Mucosa of descending colon (tissue), 3 donors: ENCODE measurements at regions not wholly inside any gene's neighbourhood (a gene's known extent, or its start where the extent isn't known, plus 50 kb on each side); places are given as distances from the start of the nearest gene placed in this dataset.

Experiments
- ATAC-seq: fragments of 200-7000 bp; cut with Tn5 transposase; one replicate; pipeline ENCODE4 v1.9.1; 2020; ENCODE audit warnings: mild to moderate bottlenecking, moderate library complexity
- DNase-seq, 3 donors: peaks; one replicate each; pipeline ENCODE4 v3.0.0-alpha.2; 2020
- H3K36me3 ChIP-seq: fragments of 200-600 bp; one replicate; pipeline ENCODE4 v1.8.0; 2021; ENCODE audit warnings: low read depth, mild to moderate bottlenecking
- H3K4me1 ChIP-seq: fragments of 200-600 bp; one replicate; pipeline ENCODE4 v1.8.0; 2021; ENCODE audit warnings: low read depth, mild to moderate bottlenecking
- H3K4me3 ChIP-seq: fragments of 200-600 bp; one replicate; pipeline ENCODE4 v1.8.0; 2021; ENCODE audit warnings: mild to moderate bottlenecking
- H3K9me3 ChIP-seq: fragments of 200-600 bp; one replicate; pipeline ENCODE4 v1.8.0; 2021; ENCODE audit warnings: mild to moderate bottlenecking
- intact Hi-C, 2 donors: fragments of 100-400 bp; cut with DNase I in 1 of 2; cut with micrococcal nuclease in 1 of 2; formaldehyde crosslinking; loops; one replicate each; pipeline versions ENCODE4 v1.11.0 to v1.11.1; 2022; cut with DNase I, micrococcal nuclease
- TF ChIP-seq, protein P1 (sequence below): fragments of 200-600 bp; IDR thresholded peaks from one replicate; pipeline ENCODE4 v1.8.0; 2022; ENCODE audit warnings: antibody characterized with exemption, mild to moderate bottlenecking
- donor health status: DM: no; HTN: no; CAD: no; lungs with moderate emphysema.
- donor health status: DM: no; HTN: no; CAD: no.
- donor health status: DM: no; HTN: yes; CAD: no.

DNA sequence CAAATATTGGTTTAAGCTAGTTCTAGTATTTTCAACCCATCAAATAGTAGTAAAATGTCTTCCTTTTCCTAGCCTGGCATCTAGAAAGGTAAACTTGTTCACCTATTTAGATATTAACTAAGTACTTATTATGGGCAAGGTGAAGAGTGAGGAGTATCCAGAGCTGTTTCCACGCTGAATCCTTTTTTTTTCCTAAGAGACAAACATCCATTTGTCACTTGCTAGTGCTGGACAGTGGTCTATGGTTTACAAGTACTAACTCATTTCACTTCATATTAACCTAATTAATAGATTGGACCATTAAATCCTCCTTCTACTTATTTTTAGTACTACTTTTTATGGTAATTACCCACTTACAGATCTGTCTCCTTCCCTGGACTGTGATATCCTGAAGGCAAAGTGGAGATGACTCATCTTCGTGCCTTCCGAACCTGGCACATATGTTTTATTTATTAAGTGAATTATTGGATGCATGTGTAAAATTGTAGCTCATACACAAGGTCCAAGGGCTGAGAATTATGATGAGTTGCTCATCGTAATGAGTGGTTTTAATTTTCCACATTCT, 159.6 kb upstream of the IGFBP3 start:
- Histone ChIP-seq H3K4me3 (no peak overlapping the region), H3K36me3 (no peaks in the 10 kb centered on the region), H3K9me3 (no peaks in the 10 kb centered on the region), H3K4me1 (no peaks in the 10 kb centered on the region)
- no peak for ATAC-seq
- intact Hi-C loops, result no loop called here
- DNase-seq, result no peak
- TF ChIP-seq, protein P1, sequence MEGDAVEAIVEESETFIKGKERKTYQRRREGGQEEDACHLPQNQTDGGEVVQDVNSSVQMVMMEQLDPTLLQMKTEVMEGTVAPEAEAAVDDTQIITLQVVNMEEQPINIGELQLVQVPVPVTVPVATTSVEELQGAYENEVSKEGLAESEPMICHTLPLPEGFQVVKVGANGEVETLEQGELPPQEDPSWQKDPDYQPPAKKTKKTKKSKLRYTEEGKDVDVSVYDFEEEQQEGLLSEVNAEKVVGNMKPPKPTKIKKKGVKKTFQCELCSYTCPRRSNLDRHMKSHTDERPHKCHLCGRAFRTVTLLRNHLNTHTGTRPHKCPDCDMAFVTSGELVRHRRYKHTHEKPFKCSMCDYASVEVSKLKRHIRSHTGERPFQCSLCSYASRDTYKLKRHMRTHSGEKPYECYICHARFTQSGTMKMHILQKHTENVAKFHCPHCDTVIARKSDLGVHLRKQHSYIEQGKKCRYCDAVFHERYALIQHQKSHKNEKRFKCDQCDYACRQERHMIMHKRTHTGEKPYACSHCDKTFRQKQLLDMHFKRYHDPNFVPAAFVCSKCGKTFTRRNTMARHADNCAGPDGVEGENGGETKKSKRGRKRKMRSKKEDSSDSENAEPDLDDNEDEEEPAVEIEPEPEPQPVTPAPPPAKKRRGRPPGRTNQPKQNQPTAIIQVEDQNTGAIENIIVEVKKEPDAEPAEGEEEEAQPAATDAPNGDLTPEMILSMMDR, result no peak

DNA sequence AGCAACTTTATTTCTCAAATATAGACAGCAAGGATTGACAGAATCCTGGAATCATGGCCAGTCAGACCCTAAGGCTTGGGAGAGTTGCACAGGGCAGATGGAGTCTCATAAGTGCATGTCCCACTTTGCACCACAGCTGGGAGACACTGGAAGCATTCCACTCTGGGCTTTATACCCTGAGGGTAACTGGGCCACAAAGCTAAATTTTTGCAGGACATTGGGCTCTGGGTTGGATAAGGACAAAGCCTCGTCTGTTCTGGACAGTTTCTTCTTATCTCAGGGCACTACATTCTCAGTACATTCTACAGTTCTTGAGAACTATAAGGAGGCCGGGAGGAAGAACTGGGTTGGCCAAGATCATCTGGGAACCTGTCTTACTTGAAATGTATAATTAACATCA, 158.3 kb upstream of the IGFBP3 start:
- Histone ChIP-seq H3K4me1 (no peaks in the 10 kb centered on the region), H3K4me3 (no peak overlapping the region), H3K9me3 (no peaks in the 10 kb centered on the region), H3K36me3 (no peaks in the 10 kb centered on the region)
- TF ChIP-seq, protein P1, result no peak
- DNase-seq, result no peak
- ATAC-seq, result no peak
- intact Hi-C loops, result no loop called here

DNA sequence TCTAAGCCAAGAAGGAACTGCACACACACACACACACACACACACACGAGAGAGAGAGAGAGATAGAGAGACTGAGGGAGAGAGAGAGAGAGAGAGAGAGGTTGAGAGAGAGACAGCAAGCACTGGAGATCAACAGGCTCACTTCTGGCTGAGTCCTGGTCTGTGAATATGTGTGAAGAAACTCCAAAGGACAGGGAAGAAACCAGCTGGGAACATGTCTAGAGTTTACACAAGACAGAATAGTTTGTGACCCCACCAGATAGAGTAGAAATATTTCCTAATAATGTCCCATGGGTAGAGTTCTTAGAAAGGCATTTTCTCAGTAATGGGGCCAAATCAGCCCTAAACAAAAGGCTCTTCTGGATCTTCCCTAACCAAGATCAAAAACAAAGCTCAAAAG, 155.5 kb upstream of the IGFBP3 start:
- H3K4me1 ChIP-seq, result no peaks in the 10 kb centered on the region
- TF ChIP-seq, protein P1, result no peak
- ATAC-seq (no peak), DNase-seq (no peak)
- no peaks in the 10 kb centered on the region for H3K36me3 ChIP-seq
- H3K9me3 ChIP-seq, result no peaks in the 10 kb centered on the region
- intact Hi-C loops, result no loop called here
- H3K4me3 ChIP-seq, result no peak overlapping the region

DNA sequence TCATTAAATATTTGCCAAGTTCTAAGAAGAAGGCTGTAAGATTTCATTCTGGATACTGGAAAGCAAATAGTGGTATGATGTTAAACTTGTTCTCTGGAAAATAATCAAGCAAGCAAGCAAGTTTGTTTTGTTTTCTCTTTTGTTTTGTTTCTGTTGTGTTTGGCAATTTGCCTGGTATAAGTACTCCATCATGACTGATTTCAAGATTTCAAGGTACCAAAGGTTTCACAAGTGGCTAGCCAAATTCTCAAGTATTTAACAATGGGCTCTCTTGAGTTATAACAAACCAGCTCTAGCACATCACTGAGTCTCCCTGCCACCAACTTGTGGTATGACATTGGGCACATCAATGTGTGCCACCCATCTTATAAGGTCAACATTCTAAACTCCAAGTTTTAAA, 151.7 kb upstream of the IGFBP3 start:
- Histone ChIP-seq H3K36me3 (no peaks in the 10 kb centered on the region), H3K4me1 (no peaks in the 10 kb centered on the region), H3K9me3 (no peaks in the 10 kb centered on the region), H3K4me3 (no peak overlapping the region)
- TF ChIP-seq, protein P1, result no peak
- intact Hi-C loops, result no loop called here
- DNase-seq (no peak), ATAC-seq (no peak)

DNA sequence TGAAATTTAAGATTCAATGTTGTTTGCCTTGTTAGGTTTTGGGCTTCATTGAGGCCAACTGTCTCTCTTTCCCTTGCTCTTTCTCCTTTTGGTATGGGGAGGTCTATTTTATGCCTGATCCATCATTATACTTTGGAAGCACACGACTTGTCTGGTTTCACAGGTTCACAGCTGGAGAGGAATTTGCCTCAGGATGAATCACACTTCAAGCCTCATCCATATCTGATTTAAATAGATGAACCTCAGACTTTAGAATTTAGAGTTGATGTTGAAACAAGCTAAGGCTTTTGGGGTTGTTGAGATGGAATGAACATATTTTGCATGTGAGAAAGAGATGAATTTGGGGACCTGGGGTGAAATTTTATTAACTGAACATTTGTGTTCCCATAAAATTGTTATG, 150.5 kb upstream of the IGFBP3 start:
- intact Hi-C loops, result no loop called here

More for the DNA sequence above, 150.5 kb upstream of the IGFBP3 start:
- ATAC-seq (no peak), DNase-seq (no peak)
- Histone ChIP-seq H3K9me3 (no peaks in the 10 kb centered on the region), H3K36me3 (no peaks in the 10 kb centered on the region), H3K4me1 (no peaks in the 10 kb centered on the region), H3K4me3 (no peak overlapping the region)
- TF ChIP-seq, protein P1, result no peak
